ENCODE measurements at regions not wholly inside any gene's neighbourhood (a gene's known extent, or its start where the extent isn't known, plus 50 kb on each side); places are given as distances from the start of the nearest gene placed in this dataset.
A peak's percentile ranks its signal among the peaks of the same experiment; 100 is the strongest.

- no peak for DNase-seq
These were observed 62.4 kb upstream of the PCSK6 start for GRCh38 chr15:101551696-101552591.

DNA sequence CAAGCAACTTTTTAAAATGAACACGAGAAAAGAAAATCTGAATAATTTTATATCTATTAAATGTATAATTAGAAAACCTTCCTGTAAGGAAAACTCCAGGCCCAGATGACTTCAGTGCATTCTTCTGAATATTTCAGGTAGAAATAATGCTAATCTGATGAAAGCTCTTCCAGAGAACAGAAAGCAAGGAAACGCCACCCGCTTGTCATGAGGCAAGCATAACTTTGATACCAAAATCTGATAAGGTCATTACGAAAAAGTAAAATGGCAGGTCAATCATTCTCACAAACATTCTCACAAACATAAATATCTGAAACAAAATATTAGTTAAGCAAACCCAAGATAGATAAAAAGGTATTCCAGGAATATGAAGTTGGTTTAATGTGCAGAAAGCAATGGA is 60.6 kb upstream of the PCSK6 start:
- no peak for DNase-seq

- DNase-seq, result no peak
These were observed 60.1 kb upstream of the PCSK6 start for GRCh38 chr15:101549647-101550046.

GRCh38 chr15:101547737-101548136 is 58.2 kb upstream of the PCSK6 start:
- no peak for DNase-seq

GRCh38 chr15:101545548-101546505 is 56.3 kb upstream of the PCSK6 start:
- no peak for DNase-seq

DNA sequence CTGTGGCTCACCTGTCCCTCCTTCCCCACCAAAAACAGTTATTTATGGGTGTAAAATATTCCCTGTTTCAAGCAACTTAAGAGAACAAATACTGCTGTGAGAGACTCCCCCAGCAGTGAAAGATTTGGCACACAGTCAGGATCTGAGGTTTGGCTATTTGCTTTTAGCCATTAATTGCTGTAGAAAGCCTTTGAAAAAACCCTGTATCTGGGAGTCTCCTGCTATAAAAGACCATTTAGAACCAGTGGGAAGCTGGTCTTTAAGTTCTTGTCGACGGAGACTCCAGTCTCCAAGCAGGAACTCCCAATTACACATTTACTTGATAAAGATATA is 55.1 kb upstream of the PCSK6 start:
- no peak for DNase-seq

DNA sequence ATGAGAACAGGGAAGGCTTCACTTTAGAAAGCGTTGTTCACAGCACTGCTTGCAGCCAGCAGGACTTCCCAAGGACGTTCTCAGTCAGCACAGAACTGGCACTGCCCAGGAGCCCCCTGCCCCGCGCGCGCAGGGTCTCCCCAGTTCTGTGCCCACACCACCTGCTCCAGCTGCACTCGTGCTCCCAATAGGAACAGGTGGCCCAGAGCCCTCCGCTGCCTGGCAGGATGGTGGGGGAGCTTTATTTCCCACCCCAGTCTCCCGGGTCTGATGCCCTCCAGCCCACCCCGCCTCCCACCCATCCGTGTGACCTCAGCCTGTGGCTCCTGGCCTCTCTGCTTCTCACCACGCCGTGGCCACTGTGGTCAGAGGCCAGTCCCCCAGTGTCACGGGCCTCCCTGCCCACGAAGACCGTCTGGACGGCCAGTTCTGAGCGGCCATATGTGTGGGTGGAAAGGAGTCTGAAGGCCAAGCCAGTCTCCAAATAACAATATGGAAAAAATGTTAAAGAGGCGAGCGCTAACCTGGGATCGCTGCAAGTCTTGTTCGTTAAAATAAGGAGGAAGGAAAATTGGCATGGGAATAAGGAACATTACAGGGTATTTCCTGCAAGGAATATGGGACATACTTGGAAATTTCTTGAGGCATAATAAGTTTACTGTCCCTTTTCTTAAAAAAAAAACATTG is 54.6 kb upstream of the PCSK6 start:
- DNase-seq, result no peak

DNA sequence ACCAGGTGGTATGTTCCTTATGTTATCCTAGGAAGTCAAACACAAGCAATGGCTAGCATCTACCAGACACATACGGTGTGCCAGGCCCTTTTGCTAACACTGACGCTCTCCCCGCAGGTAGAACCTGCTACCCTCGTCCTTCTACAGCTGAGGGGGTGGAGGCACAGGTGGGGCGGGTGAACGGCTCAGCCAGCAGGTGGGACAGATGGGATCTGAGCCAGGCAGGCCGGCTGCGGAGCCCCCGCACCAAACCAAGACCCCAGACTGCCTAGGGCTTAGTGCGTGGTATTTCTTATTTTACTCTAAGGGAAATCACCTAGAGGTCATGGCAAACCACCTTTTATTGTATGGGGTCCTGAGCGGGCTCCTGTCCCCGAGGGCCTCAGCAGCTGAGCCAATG is 53.9 kb upstream of the PCSK6 start:
- no peak for DNase-seq

DNA sequence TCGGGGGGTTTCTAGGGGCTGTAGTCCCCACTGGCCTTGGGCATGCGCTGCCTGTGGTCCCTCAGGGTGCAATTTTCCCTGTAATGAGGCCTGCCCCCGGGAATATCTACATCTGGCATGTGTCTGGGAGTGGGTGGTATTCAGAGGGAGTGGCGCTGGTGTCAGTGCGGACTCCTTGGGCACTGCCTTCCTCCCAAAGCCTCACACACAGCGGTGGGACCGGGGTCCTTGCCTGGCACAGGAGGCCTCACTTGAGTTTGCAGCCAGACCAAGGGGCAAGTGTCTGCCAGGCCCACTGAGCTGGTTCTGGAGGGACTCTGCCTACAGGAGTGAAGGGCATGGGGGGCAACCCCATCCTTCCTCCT is 53.5 kb upstream of the PCSK6 start:
- DNase-seq, result no peak

- peak in 2 of 56 donors; percentile 11 to 43 for DNase-seq
These were observed 53.0 kb upstream of the PCSK6 start for GRCh38 chr15:101542306-101543025.

DNA sequence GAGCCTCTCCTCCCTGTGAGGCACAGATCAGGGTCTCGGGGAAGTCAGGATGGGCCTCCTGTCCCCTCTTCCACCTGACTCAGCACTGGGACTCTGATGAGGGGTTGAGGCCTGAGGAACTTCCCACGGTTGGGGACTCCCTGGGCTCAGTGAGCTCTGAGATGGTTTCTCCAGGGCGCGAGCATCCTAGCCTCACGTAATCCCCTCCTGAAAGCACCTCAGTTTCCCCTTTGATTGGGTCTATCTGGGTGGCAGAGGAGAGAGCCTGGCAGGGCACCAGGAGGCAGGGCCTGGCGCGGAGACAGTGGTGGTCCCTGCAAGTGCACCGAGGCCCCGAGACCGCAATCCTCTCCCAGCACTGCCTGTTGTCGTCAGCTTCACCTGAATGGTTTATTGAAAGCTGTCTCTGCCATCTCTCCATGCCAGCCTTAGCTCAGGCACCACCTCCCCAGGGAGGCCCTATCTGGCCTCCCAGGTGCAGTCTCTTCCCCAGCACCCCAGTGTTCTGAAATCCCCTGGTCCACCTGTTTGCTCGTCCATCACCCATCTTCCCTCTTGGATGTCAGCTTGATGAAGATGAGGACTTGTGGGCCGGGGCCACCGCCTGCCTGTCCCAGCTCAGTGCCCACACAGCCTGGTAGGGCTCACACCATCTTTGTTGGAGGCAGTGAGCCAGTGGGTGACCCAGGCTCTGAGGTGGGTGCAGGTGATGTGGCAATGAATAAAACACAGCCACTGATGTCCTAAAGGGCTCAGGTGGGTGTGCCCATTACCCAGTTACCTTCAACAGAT is 52.2 kb upstream of the PCSK6 start:
- DNase-seq, result no peak

DNA sequence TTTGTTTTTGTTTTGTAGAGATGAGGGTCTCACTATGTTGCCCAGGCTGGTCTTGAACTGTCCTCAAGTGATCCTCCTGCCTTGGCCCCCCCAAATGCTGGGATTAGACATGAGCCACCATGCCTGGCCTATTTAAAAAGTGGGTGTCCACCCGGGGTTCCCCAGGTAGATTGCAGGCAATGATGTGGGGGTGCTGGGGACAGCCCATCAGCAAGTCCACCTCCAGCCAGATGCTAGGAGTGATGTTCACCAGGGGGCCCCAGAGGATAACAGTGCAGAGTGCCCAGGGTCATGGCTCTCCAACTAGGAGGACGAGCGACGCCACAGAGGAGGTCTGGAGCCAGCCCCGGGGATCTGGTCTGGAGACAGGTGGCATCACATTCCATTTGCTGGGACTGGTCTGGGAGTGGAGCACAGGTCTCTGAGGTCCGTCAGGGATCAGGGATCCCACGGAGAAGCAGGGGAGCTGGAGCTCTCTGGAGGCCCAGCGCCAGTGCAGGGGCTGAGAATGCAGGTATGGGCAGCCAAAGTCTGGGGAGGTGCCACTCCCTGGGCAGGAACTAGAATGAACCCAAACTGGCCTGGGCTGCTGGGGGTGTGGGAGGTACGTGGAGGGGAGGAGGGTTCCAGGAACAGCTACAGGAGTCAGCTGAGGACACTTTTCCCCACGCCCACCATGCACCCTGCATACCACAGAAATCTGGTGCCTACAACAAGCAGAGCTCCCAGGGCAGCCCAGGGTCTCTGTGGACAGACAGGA is 51.2 kb upstream of the PCSK6 start:
- no peak for DNase-seq

DNA sequence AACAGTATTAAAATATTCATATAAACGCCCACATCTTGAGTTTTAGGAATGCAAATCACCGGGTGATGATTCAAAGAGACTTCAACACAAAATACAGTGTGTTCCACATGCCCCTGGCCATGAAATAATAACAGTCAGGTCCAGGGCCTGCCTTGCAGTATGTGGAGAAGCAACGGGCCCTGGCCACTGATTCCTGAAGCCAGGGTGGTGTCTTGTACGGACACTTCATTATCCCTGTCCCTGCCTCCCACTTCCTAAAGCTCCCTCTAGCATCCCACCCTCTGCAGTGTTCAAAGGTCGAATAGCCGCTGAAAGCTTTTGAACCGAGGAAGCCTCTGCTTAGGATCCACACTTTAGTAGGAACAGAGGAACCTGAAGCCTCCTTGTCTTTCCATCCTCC is 50.4 kb upstream of the PCSK6 start:
- no peak for DNase-seq

DNA sequence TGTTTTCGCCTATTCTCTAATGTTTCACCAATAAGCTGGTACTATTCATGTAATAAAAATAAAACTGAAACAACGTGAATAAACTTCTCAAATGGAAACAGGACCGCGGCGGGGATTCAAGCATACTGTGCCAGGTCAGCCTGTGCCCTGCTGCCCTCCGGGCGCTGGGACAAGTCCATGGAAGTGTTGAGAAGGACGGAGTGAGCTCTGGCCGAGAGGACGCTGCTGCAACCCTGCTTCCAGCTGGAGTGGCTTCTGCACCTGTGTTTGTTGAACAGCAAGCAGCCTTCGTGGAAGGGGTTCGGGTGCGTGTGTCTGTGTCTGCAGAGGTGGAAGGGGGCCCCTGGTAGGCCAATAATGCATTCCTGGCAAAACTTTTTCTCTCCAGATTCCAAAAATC is 50.0 kb upstream of the PCSK6 start:
- DNase-seq, result no peak

All from amygdala (tissue), 56 donors.